K562 (cell line): ENCODE measurements at regions not wholly inside any gene's neighbourhood (a gene's known extent, or its start where the extent isn't known, plus 50 kb on each side); places are given as distances from the start of the nearest gene placed in this dataset.
A peak's percentile ranks its signal among the peaks of the same experiment; 100 is the strongest.

Experiments
- ARID2 ChIP-seq: fragments of 450-650 bp; IDR thresholded peaks from 2 replicates; pipeline ENCODE4 v1.6.1; 2017; ENCODE audit warnings: antibody characterized with exemption, mild to moderate bottlenecking
- BRD4 ChIP-seq: fragments of 200-600 bp; sonication (generic); IDR thresholded peaks from 2 replicates; pipeline ENCODE4 v1.6.1; 2017; ENCODE audit warnings: inconsistent platforms
- CBX2 ChIP-seq: fragments of 200-600 bp; sonication (generic); IDR thresholded peaks from one replicate; pipeline ENCODE4 v1.6.1; 2012; ENCODE audit warnings: mild to moderate bottlenecking, low read length, inconsistent platforms; ENCODE audit not compliant: insufficient read depth, poor library complexity, severe bottlenecking
- CTBP1 ChIP-seq: fragments of 450-650 bp; IDR thresholded peaks from 2 replicates; pipeline ENCODE4 v1.6.1; 2016; ENCODE audit warnings: borderline replicate concordance
- MCM7 ChIP-seq, 2 experiments: fragments of 450-650 bp; IDR thresholded peaks; 2 replicates each; pipeline ENCODE4 v1.6.1; 2016 to 2018
- POLR3A ChIP-seq: IDR thresholded peaks from 2 replicates; pipeline ENCODE4 v1.6.1; 2011; ENCODE audit warnings: borderline replicate concordance, mild to moderate bottlenecking, moderate library complexity; ENCODE audit not compliant: insufficient read length, insufficient read depth; ENCODE audit errors: extremely low read depth
- SETDB1 ChIP-seq: IDR thresholded peaks from one replicate; pipeline ENCODE4 v1.6.1; 2012; ENCODE audit warnings: low read length, control low read depth, inconsistent platforms
- SIX5 ChIP-seq, 2 experiments: IDR thresholded peaks; 2 replicates each; pipeline ENCODE4 v1.6.1; 2011; ENCODE audit warnings: low read length in 2 of 2, borderline replicate concordance in 1 of 2, low read depth in 1 of 2, mild to moderate bottlenecking in 1 of 2, moderate library complexity in 1 of 2; ENCODE audit not compliant: insufficient read depth in 1 of 2
- TOE1 ChIP-seq, 2 experiments: fragments of 450-650 bp in 1 of 2; sonication (generic) in 1 of 2; formaldehyde crosslinking in 1 of 2; IDR thresholded peaks; 2 replicates each; pipeline versions ENCODE4 v1.7.1 to v1.8.0; 2016 to 2022; ENCODE audit warnings: borderline replicate concordance in 2 of 2, mild to moderate bottlenecking in 2 of 2, antibody characterized with exemption in 1 of 2, inconsistent platforms in 1 of 2, low read depth in 1 of 2, missing genetic modification reagents in 1 of 2, moderate library complexity in 1 of 2
- ZBTB33 ChIP-seq: sonication (generic); formaldehyde crosslinking; IDR thresholded peaks from 2 replicates; pipeline ENCODE4 v1.8.1; 2023; ENCODE audit warnings: mild to moderate bottlenecking, missing genetic modification reagents
- ZNF518B ChIP-seq: fragments of 250-450 bp; sonication (Bioruptor Pico); IDR thresholded peaks from 2 replicates; pipeline ENCODE4 v1.5.0; 2021; ENCODE audit warnings: mild to moderate bottlenecking, moderate library complexity
- ZNF696 ChIP-seq: fragments of 250-450 bp; sonication (Bioruptor Pico); conservative IDR thresholded peaks from 2 replicates; pipeline ENCODE4 v1.4.0; 2020; ENCODE audit warnings: mild to moderate bottlenecking, moderate library complexity
- ZNF764 ChIP-seq: fragments of 250-450 bp; sonication (Bioruptor Pico); IDR thresholded peaks from 2 replicates; pipeline ENCODE4 v1.4.0; 2020; ENCODE audit warnings: low read depth, mild to moderate bottlenecking, moderate library complexity
- ZNF785 ChIP-seq: fragments of 250-450 bp; sonication (Bioruptor Pico); IDR thresholded peaks from 2 replicates; pipeline ENCODE4 v1.4.0; 2020; ENCODE audit warnings: mild to moderate bottlenecking
- ZZZ3 ChIP-seq: fragments of 450-650 bp; IDR thresholded peaks from 2 replicates; pipeline ENCODE4 v1.6.1; 2016; ENCODE audit warnings: antibody characterized with exemption, mild to moderate bottlenecking, moderate library complexity
- TF ChIP-seq, protein P1 (sequence below): fragments of 150-350 bp; conservative IDR thresholded peaks from 2 replicates; pipeline ENCODE4 v1.6.1; 2014; ENCODE audit warnings: low read length
- TF ChIP-seq, protein P2 (sequence below): fragments of 250-450 bp; sonication (Bioruptor Pico); IDR thresholded peaks from 2 replicates; pipeline ENCODE4 v1.8.0; 2022; ENCODE audit warnings: moderate library complexity, mild to moderate bottlenecking, inconsistent platforms
- TF ChIP-seq, protein P3 (sequence below): conservative IDR thresholded peaks from 2 replicates; pipeline ENCODE4 v1.6.1; 2011; ENCODE audit warnings: low read depth, mild to moderate bottlenecking, low read length; ENCODE audit not compliant: control insufficient read depth

DNA sequence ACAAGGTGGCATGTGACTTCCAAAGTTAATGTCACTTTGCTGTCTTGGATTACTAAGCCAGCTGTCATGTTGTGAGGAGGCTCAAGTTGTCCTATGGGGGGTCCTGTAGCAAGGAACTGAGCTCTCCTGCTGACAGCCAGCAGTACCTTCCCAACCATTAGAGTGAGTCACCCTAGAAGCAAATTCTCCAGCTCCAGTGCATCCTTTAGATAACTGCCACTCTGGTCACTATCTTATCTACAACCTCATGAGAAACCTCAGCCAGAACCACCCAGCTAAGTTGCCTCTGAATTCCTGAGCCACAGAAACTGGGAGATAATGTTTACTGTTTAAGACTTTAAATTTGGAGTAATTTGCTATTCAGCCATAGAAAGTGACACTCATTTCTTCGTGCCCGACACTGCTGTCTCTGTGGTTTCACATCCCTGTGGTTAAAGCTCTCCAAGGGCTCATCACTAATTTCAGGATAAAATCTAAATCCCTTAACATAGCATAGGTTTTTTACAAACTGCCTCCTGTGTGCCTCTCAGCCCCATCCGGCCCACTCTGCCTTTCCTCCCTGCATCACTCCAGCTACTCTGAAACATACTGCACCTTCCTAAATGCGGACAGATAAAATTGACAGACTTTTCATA, 83.5 kb downstream of the PRR15 start (continued):
- TF ChIP-seq TOE1 (IDR thresholded peaks at IDR 0.05; ENCODE audit: borderline replicate concordance) (no peak), TOE1 (CRISPR knock-in tag; IDR thresholded peaks at IDR 0.05; ENCODE audit: borderline replicate concordance, low read depth) (no peak), ZNF696 (no peak), ZNF764 (no peak), CTBP1 (peak; percentile 96), SIX5 (IDR thresholded peaks at IDR 0.05; ENCODE audit: borderline replicate concordance in 1 of 2, insufficient read depth in 1 of 2, low read depth in 1 of 2, low read length in 2 of 2) (no peak), POLR3A (no peak), ARID2 (no peak), MCM7 (IDR thresholded peaks at IDR 0.05) (no peak), CBX2 (no peak), ZNF518B (CRISPR knock-in tag) (no peak), SETDB1 (no peak), ZZZ3 (no peak), ZBTB33 (no peak), BRD4 (no peak), ZNF785 (CRISPR knock-in tag) (no peak)
- TF ChIP-seq, protein P1, sequence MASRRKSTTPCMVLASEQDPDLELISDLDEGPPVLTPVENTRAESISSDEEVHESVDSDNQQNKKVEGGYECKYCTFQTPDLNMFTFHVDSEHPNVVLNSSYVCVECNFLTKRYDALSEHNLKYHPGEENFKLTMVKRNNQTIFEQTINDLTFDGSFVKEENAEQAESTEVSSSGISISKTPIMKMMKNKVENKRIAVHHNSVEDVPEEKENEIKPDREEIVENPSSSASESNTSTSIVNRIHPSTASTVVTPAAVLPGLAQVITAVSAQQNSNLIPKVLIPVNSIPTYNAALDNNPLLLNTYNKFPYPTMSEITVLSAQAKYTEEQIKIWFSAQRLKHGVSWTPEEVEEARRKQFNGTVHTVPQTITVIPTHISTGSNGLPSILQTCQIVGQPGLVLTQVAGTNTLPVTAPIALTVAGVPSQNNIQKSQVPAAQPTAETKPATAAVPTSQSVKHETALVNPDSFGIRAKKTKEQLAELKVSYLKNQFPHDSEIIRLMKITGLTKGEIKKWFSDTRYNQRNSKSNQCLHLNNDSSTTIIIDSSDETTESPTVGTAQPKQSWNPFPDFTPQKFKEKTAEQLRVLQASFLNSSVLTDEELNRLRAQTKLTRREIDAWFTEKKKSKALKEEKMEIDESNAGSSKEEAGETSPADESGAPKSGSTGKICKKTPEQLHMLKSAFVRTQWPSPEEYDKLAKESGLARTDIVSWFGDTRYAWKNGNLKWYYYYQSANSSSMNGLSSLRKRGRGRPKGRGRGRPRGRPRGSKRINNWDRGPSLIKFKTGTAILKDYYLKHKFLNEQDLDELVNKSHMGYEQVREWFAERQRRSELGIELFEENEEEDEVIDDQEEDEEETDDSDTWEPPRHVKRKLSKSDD, result no peak
- TF ChIP-seq, protein P2, sequence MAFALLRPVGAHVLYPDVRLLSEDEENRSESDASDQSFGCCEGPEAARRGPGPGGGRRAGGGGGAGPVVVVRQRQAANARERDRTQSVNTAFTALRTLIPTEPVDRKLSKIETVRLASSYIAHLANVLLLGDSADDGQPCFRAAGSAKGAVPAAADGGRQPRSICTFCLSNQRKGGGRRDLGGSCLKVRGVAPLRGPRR, result no peak
- TF ChIP-seq, protein P3, sequence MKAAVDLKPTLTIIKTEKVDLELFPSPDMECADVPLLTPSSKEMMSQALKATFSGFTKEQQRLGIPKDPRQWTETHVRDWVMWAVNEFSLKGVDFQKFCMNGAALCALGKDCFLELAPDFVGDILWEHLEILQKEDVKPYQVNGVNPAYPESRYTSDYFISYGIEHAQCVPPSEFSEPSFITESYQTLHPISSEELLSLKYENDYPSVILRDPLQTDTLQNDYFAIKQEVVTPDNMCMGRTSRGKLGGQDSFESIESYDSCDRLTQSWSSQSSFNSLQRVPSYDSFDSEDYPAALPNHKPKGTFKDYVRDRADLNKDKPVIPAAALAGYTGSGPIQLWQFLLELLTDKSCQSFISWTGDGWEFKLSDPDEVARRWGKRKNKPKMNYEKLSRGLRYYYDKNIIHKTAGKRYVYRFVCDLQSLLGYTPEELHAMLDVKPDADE, result no peak
